ENCODE measurements at regions not wholly inside any gene's neighbourhood (a gene's known extent, or its start where the extent isn't known, plus 50 kb on each side); places are given as distances from the start of the nearest gene placed in this dataset.
A peak's percentile ranks its signal among the peaks of the same experiment; 100 is the strongest.

GRCh38 chr17:69860142-69860680, 214.8 kb upstream of the KCNJ16 start:
- no peaks in the 10 kb centered on the region for H3K4me1 Mint-ChIP-seq
- peaks cover 34% of the 10 kb centered on the region for H3K9me3 Mint-ChIP-seq
- H3K36me3 Mint-ChIP-seq (ENCODE audit: low read depth): peaks cover 10% of the 10 kb centered on the region
- TF ChIP-seq CTCF (IDR thresholded peaks at IDR 0.05; ENCODE audit: unreplicated experiment in 3 of 3): no peak
- no peak overlapping the region for H3K27ac Mint-ChIP-seq
- no peaks in the 10 kb centered on the region for H3K27me3 Mint-ChIP-seq (ENCODE audit: low read depth)
- H3K4me3 Mint-ChIP-seq: no peak overlapping the region

- TF ChIP-seq CTCF (IDR thresholded peaks at IDR 0.05; ENCODE audit: unreplicated experiment in 3 of 3): no peak
- peaks cover 3% of the 10 kb centered on the region for H3K36me3 Mint-ChIP-seq (ENCODE audit: low read depth)
- H3K9me3 Mint-ChIP-seq: peaks cover 12% of the 10 kb centered on the region
- H3K27me3 Mint-ChIP-seq (ENCODE audit: low read depth): no peaks in the 10 kb centered on the region
- no peaks in the 10 kb centered on the region for H3K4me1 Mint-ChIP-seq
- H3K4me3 Mint-ChIP-seq: no peak overlapping the region
- H3K27ac Mint-ChIP-seq: no peak overlapping the region
Measured at GRCh38 chr17:69864462-69864861, 210.6 kb upstream of the KCNJ16 start.

- Mint-ChIP-seq H3K9me3 (peaks cover 2% of the 10 kb centered on the region), H3K27ac (no peak overlapping the region), H3K36me3 (ENCODE audit: low read depth) (no peaks in the 10 kb centered on the region), H3K4me3 (no peak overlapping the region), H3K4me1 (peaks cover 11% of the 10 kb centered on the region), H3K27me3 (ENCODE audit: low read depth) (no peaks in the 10 kb centered on the region)
- no peak for TF ChIP-seq CTCF (IDR thresholded peaks at IDR 0.05; ENCODE audit: unreplicated experiment in 3 of 3)
Measured at GRCh38 chr17:69869667-69870066, 205.4 kb upstream of the KCNJ16 start.

GRCh38 chr17:69870091-69870530, 204.9 kb upstream of the KCNJ16 start:
- peaks cover 11% of the 10 kb centered on the region for H3K4me1 Mint-ChIP-seq
- H3K27ac Mint-ChIP-seq: peak overlapping the region in 1 of 3 experiments; percentile 46
- peaks cover 2% of the 10 kb centered on the region for H3K9me3 Mint-ChIP-seq
- TF ChIP-seq CTCF (IDR thresholded peaks at IDR 0.05; ENCODE audit: unreplicated experiment in 3 of 3): no peak
- no peaks in the 10 kb centered on the region for H3K27me3 Mint-ChIP-seq (ENCODE audit: low read depth)
- no peaks in the 10 kb centered on the region for H3K36me3 Mint-ChIP-seq (ENCODE audit: low read depth)
- H3K4me3 Mint-ChIP-seq: no peak overlapping the region

- H3K4me1 Mint-ChIP-seq: peaks cover 11% of the 10 kb centered on the region
- peaks cover 2% of the 10 kb centered on the region for H3K9me3 Mint-ChIP-seq
- no peak overlapping the region for H3K4me3 Mint-ChIP-seq
- H3K27ac Mint-ChIP-seq: peak overlapping the region in 2 of 3 experiments; percentile 46 to 52
- H3K36me3 Mint-ChIP-seq (ENCODE audit: low read depth): no peaks in the 10 kb centered on the region
- H3K27me3 Mint-ChIP-seq (ENCODE audit: low read depth): no peaks in the 10 kb centered on the region
- no peak for TF ChIP-seq CTCF (IDR thresholded peaks at IDR 0.05; ENCODE audit: unreplicated experiment in 3 of 3)
Measured at GRCh38 chr17:69870751-69871199, 204.2 kb upstream of the KCNJ16 start.

- TF ChIP-seq CTCF (IDR thresholded peaks at IDR 0.05; ENCODE audit: unreplicated experiment in 3 of 3): no peak
- Mint-ChIP-seq H3K9me3 (peaks cover 2% of the 10 kb centered on the region), H3K4me3 (no peak overlapping the region), H3K27ac (peak overlapping the region in 1 of 3 experiments; percentile 52), H3K27me3 (ENCODE audit: low read depth) (no peaks in the 10 kb centered on the region), H3K4me1 (peaks cover 11% of the 10 kb centered on the region), H3K36me3 (ENCODE audit: low read depth) (no peaks in the 10 kb centered on the region)
Measured at GRCh38 chr17:69871318-69871717, 203.7 kb upstream of the KCNJ16 start.

All from nephron (organoid).